Fibroblast of gingiva (primary cell): ENCODE measurements at regions not wholly inside any gene's neighbourhood (a gene's known extent, or its start where the extent isn't known, plus 50 kb on each side); places are given as distances from the start of the nearest gene placed in this dataset.

Experiments used
- DNase-seq: peaks from one replicate; pipeline ENCODE4 v3.0.0-alpha.2; 2011; ENCODE audit warnings: low read depth

DNA sequence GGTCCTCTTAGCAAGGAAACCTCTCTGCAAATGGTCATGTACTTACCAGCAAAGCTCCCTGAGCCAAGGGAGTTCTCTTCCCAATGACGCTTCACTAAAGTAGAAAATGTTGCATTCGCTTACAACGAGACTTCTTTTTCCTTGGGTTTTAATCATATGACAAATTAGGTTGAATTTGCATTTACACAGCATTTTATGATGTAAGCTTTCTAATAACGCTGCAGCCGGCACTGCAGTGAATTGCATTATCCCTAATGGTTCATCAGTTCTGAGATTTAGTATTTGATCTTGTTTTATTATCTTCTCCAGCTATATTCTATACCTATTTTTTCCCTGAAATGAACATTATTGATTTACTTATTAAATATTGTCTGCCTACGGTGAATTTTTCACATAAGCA, 339.3 kb upstream of the PFKP start:
- DNase-seq: no peak

GRCh38 chr10:2716596-2716995, 350.8 kb upstream of the PFKP start:
- DNase-seq: no peak

GRCh38 chr10:2714597-2714996, 352.8 kb upstream of the PFKP start:
- DNase-seq: no peak

DNA sequence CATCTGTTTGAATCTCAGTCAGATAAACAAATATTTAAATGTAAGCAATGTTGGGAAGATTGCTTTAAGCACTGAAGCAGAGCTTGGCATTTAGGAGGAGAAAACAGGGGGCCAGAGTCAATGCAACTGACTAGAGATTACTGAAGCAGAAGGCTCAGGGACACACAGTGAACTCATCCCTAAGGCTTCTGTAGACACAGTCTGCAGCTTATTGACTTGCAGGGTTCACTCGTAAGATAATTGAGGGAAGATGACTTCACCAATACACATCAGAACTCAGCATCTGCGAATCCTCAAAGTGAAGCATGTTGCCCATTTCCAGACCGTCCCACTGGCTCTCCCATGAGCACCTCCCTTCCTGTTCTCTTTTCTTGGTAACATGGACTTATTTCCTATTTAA, 363.4 kb upstream of the PFKP start:
- DNase-seq: no peak

- no peak for DNase-seq
These were observed 365.5 kb upstream of the PFKP start for GRCh38 chr10:2701802-2702201.

DNA sequence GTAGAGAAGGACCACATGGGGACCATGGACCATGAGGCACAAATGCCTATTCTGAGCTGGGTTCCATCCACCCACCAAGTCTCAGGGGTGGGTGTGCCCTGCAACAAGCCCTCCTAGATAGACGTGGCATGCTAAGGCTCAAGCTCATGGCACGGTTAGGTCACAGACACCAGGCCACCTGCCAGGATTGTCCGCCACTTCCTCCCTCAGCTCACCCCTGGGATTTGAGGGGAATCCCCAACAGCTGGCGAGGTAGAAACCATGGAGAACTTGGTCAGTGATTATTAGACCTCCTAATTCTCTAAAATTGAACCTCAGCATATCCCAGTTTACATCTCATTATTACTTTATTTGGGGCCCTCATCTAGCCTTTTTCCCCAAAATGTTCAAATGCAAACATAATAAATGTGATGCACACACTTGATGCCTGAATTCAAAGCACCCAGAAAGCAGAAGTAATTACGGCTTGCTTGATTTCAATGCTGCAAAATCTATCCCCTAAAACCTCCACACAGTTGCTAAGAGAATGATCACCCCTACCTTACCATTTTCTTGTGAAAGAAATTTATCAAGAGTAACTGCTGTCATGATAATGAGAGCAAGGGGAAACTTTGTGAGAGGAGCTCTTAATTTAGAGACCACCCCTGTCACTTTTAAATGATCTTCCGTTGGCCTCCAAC, 366.6 kb upstream of the PFKP start:
- no peak for DNase-seq

- DNase-seq: no peak
These were observed 378.4 kb upstream of the PFKP start for GRCh38 chr10:2688958-2689357.

DNA sequence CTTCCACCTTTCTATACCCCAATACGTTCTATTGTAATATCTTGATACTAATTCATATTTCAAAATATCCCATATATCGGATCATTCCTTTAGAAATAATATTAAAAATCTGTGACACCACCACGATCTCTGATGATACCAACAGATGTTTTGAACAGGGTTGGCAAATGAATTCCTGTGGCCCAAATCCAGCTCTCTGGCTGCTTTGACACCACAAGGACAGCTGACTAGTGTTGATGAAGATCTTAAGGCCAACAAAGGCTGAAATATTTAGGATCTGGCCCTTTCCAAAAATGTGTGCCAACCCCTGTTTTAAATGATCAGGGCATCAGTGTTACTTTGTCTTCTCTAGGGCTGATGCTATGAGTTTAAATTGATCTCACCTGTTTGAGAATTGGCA, 380.7 kb upstream of the PFKP start:
- DNase-seq: no peak

DNA sequence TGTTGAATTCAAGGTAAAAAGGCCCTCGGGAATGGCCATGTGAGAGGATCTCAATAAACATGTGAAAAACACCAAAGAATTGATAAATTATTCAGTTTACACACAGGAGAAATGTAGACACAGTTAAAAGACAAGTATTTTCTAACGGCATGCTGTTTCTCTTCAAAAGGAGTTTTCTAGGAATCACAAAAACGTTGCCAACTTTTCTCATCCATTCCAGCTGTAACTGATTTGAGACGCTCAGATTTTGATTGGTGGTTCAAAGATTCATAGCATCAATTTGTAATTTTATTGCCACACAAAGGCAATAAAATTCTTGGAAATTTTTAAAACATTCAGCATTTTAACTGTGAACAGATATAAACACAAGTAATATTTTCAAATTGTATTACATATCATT, 384.9 kb upstream of the PFKP start:
- DNase-seq: no peak

GRCh38 chr10:2681891-2682290, 385.5 kb upstream of the PFKP start:
- DNase-seq: no peak

GRCh38 chr10:2680821-2681220, 386.5 kb upstream of the PFKP start:
- DNase-seq: no peak

DNA sequence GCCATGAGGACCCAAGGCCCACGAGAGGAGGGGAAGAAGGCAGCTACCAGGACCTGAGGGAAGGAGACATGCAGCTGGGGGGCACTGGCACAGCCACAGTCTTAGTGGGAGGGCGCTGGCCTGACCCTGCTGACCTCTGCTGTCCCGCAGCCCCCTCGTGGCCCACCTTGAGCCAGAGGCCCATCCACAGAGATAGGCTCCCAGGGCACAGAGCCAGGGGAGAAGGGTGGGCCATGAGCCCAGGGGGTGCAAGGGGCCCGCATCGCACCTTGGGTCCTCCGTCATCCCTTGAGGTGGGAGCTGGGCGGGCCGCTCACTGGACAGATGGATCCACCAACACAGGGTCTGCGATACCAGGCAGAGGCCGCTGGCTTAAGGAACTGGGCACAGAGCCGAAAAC, 387.7 kb upstream of the PFKP start:
- DNase-seq: no peak

- DNase-seq: no peak
These were observed 390.9 kb upstream of the PFKP start for GRCh38 chr10:2676455-2676854.

DNA sequence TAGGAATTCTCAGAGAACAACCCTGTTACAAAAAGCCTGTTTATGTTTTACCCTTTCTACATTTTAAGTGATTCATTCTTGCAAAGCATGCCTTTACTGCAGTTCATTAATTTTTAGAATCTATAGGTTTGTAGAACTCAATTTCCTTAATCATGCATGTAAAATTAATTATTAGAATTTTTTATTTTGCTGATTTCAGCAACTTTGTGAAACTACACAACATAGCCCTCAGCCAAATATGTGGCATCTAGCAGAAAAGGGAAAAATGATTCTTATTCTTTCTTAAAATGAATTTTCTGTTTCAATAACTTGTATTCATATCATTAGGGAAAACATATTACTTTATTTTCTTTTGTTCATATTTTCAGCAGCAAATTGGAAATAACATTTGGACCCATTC, 392.9 kb upstream of the PFKP start:
- DNase-seq: no peak

DNA sequence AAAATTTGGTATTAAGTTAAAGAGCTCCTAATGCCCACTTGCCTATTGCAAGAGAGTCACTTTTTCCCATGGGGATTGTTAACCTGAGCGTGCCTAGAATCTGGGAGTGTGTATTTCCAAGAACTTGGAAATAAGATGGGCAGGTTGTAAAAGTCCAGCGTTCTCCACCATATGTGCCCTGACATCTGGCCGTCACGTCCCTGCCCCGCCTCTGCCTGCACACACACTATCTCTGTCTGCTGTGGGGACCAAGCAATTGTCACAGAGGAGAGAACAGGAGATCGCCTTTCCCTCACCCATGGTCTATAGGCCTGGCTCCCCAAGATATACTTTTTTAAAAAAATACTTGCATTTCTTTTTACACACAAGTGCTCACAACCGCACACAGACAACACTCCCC, 396.5 kb upstream of the PFKP start:
- no peak for DNase-seq

GRCh38 chr10:2665772-2666171, 401.6 kb upstream of the PFKP start:
- DNase-seq: no peak

GRCh38 chr10:2660276-2660675, 407.1 kb upstream of the PFKP start:
- DNase-seq: no peak

- DNase-seq: no peak
These were observed 407.6 kb upstream of the PFKP start for GRCh38 chr10:2659660-2660209.

DNA sequence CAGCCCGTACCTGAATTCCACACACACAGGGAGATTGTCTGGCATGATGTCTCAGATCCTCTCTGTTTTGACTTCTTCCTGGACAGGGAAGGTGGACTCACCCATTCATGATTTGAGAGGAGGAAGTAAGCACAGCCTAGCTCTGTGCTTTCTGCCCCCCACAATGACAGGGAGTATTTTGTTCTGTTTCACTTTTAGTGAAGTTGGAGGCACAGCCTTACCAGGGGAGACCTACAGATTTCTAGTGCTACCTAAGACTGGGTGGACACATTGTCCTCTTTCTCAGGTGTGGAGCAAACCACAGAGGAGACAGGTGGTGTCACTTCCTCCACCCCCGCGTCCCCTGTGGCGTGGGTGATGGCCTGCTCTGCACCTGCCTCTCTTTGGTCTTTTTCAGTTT, 408.6 kb upstream of the PFKP start:
- DNase-seq: no peak

- no peak for DNase-seq
These were observed 417.0 kb upstream of the PFKP start for GRCh38 chr10:2650328-2650727.

DNA sequence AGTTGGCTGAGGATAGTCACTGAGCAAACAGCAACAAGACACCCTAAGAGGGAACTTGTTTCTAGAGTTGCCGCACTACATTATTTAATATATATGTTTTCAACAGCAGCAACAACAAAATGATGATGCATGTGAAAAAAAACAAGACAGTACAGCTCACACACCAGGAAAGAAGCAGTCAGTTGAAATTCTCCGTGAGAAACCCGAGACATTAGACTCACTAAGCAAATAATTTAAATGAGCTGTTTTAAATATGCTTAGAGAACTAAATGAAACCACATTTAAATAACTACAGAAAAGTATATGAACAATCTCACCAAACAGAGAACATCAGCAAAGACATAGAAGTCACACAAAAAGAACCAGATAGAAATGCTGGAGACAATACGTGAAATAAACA, 426.3 kb upstream of the PFKP start:
- DNase-seq: no peak

DNA sequence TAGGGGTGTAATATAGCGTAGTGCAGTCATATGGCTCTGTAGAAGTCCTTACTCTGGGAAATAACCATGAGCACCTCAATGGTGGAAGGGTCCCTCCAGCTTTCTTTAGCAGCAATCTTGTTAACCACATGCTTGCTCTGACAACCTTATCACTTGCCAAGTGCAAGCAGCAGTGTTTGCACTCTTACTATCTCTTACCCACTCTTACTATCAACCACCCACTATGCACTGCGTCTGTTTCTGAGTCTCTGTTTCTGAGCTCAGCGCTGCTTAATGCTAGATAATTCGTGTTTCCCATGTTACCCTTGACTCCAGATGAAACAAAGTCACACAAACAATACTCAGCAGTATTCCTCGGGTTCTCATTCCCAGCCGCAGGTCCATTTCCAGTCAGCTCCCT, 433.7 kb upstream of the PFKP start:
- DNase-seq: no peak

DNA sequence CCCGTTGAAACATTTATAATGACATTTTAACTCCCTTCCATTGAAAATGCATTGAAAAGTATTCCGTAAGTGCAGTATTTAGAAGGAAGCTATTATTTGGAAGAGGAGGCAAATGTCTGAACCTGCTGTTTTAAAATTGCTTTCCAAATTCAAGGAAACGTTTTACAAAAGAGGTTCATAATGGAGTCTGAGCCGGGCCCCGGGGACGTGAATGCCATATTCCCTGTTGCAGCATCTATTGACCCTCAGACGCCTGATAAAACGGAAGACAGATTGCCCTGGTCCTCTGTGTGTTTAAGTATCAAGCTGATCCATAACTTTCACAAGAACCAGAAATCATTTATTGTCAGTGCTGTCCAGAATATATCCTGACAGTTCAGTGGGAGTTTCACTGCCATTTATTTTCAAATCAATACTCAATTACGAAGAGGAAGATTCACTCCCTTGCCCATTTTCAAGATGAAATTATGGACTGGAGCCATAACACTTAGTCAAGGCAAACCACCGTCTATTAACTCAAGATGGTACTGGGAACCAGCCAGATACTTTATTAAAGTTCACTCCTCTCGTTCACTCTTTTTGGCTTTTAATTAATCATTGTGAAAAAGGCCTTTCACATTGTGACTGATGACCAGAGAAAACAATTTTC, 435.7 kb upstream of the PFKP start:
- no peak for DNase-seq

GRCh38 chr10:2628705-2629104, 438.6 kb upstream of the PFKP start:
- no peak for DNase-seq
